ENCODE measurements at regions not wholly inside any gene's neighbourhood (a gene's known extent, or its start where the extent isn't known, plus 50 kb on each side); places are given as distances from the start of the nearest gene placed in this dataset.

GRCh38 chr11:122253589-122254231, 137.7 kb upstream of the BLID start:
- H3K4me2 ChIP-seq (ENCODE audit: low read depth, low read length) = no peak overlapping the region
- no peak for TF ChIP-seq EZH2phosphoT487 (IDR thresholded peaks at IDR 0.05; ENCODE audit: low read length)
- no peak for TF ChIP-seq EZH2 (optimal IDR thresholded peaks at IDR 0.05; ENCODE audit: low read depth, low read length)
- no peaks in the 10 kb centered on the region for H4K20me1 ChIP-seq (ENCODE audit: insufficient read depth, low read length)
- no peaks in the 10 kb centered on the region for H3K4me1 ChIP-seq (ENCODE audit: low read length)
- H3K27me3 ChIP-seq (replicated peaks; ENCODE audit: insufficient read depth, low read length) = no peaks in the 10 kb centered on the region
- H3K9ac ChIP-seq (ENCODE audit: low read length) = no peak overlapping the region
- H3K79me2 ChIP-seq (ENCODE audit: low read length) = no peaks in the 10 kb centered on the region
- H3K27ac ChIP-seq (ENCODE audit: low read length) = no peak overlapping the region
- H3K9me3 ChIP-seq (replicated peaks; ENCODE audit: insufficient read depth, low read length) = no peaks in the 10 kb centered on the region
- H3K36me3 ChIP-seq (replicated peaks; ENCODE audit: insufficient read depth, low read length) = no peaks in the 10 kb centered on the region
- H3F3A ChIP-seq (ENCODE audit: insufficient read depth, low read length) = no peaks in the 10 kb centered on the region
- DNase-seq = no peak
- no peaks in the 10 kb centered on the region for H3K9me2 ChIP-seq (replicated peaks; ENCODE audit: insufficient read depth, low read length)
- H2AFZ ChIP-seq (ENCODE audit: low read length) = no peak overlapping the region
- no peak overlapping the region for H3K4me3 ChIP-seq (ENCODE audit: low read length)

DNA sequence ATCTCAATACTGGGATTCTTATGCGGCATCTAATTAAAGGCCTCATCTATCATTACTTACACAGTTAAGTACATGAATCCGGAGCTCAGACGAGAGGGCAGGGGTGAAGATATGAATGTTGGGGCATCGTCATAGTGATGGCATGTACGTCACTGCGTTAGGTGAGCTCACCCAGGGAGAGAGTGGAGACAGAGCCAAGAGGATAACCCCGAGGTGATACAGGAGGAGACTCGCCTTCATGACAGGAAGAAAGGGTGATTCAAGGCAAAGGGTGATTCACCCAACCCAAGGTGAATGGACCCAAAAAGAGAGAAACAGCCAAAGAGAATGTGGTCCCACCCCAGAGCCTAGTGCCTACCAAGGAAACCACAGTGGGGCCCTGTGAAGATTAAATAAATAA, 132.9 kb upstream of the BLID start:
- Histone ChIP-seq H3K27ac (ENCODE audit: low read length) (no peak overlapping the region), H3K27me3 (replicated peaks; ENCODE audit: insufficient read depth, low read length) (no peaks in the 10 kb centered on the region), H4K20me1 (ENCODE audit: insufficient read depth, low read length) (no peaks in the 10 kb centered on the region), H3K9me2 (replicated peaks; ENCODE audit: insufficient read depth, low read length) (no peaks in the 10 kb centered on the region), H3F3A (ENCODE audit: insufficient read depth, low read length) (no peaks in the 10 kb centered on the region), H2AFZ (ENCODE audit: low read length) (no peak overlapping the region), H3K9me3 (replicated peaks; ENCODE audit: insufficient read depth, low read length) (no peaks in the 10 kb centered on the region), H3K9ac (ENCODE audit: low read length) (no peak overlapping the region), H3K4me1 (ENCODE audit: low read length) (no peaks in the 10 kb centered on the region), H3K79me2 (ENCODE audit: low read length) (no peaks in the 10 kb centered on the region), H3K36me3 (replicated peaks; ENCODE audit: insufficient read depth, low read length) (no peaks in the 10 kb centered on the region), H3K4me3 (ENCODE audit: low read length) (no peak overlapping the region), H3K4me2 (ENCODE audit: low read depth, low read length) (no peak overlapping the region)
- TF ChIP-seq EZH2 (optimal IDR thresholded peaks at IDR 0.05; ENCODE audit: low read depth, low read length) = no peak
- no peak for TF ChIP-seq EZH2phosphoT487 (IDR thresholded peaks at IDR 0.05; ENCODE audit: low read length)
- no peak for TF ChIP-seq CTCF (IDR thresholded peaks at IDR 0.05; ENCODE audit: low read length)
- DNase-seq = no peak

DNA sequence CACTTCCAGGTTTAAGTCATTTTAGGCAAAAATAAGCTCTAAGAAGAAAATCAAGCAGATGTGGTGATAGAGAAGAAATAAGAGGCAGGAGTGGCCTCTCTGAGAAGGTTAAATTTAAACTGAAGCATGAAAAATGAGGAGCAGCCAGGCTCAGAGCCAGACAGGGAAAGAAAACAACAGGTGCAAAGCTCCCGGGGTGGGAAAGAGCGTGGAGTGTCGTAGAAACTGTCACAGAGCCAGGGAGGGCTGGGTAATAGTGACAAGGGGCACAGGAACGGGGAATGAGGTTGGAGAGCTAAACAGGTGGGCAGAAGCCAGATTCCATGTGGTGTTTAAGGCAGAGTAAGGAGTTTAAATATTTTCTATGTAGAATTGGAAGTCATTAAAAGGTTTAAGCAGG, 132.1 kb upstream of the BLID start:
- Histone ChIP-seq H3K79me2 (ENCODE audit: low read length) (no peaks in the 10 kb centered on the region), H3K9ac (ENCODE audit: low read length) (no peak overlapping the region), H3K9me3 (replicated peaks; ENCODE audit: insufficient read depth, low read length) (no peaks in the 10 kb centered on the region), H3K4me1 (ENCODE audit: low read length) (no peaks in the 10 kb centered on the region), H4K20me1 (ENCODE audit: insufficient read depth, low read length) (no peaks in the 10 kb centered on the region), H3K27ac (ENCODE audit: low read length) (no peak overlapping the region), H3K4me2 (ENCODE audit: low read depth, low read length) (no peak overlapping the region), H3K27me3 (replicated peaks; ENCODE audit: insufficient read depth, low read length) (no peaks in the 10 kb centered on the region), H3K36me3 (replicated peaks; ENCODE audit: insufficient read depth, low read length) (no peaks in the 10 kb centered on the region), H3F3A (ENCODE audit: insufficient read depth, low read length) (no peaks in the 10 kb centered on the region), H3K4me3 (ENCODE audit: low read length) (no peak overlapping the region), H3K9me2 (replicated peaks; ENCODE audit: insufficient read depth, low read length) (no peaks in the 10 kb centered on the region), H2AFZ (ENCODE audit: low read length) (no peak overlapping the region)
- DNase-seq = no peak
- TF ChIP-seq CTCF (IDR thresholded peaks at IDR 0.05; ENCODE audit: low read length) = no peak
- no peak for TF ChIP-seq EZH2phosphoT487 (IDR thresholded peaks at IDR 0.05; ENCODE audit: low read length)
- no peak for TF ChIP-seq EZH2 (optimal IDR thresholded peaks at IDR 0.05; ENCODE audit: low read depth, low read length)

DNA sequence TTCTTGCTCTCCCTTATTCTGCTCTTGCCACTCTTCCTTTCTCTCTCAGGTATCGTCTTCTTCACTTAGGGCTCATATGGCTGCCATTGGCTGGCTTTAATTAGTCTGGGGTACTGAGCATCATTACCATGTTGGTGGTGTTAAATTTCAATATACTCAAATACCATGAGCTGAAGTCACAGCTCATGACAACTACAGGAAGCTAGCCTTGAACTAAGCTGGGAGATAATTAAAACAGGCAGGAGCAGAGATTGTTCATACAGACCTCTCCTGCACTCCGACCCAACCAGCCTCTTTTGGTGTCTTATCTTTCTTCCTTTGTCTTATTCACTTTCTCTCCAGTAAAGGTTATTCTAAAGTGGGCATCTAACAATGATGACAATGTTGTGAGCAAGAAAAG, 130.9 kb upstream of the BLID start:
- Histone ChIP-seq H3K4me1 (ENCODE audit: low read length) (no peaks in the 10 kb centered on the region), H3K36me3 (replicated peaks; ENCODE audit: insufficient read depth, low read length) (no peaks in the 10 kb centered on the region), H3K9me3 (replicated peaks; ENCODE audit: insufficient read depth, low read length) (no peaks in the 10 kb centered on the region), H3K4me2 (ENCODE audit: low read depth, low read length) (no peak overlapping the region), H3K27me3 (replicated peaks; ENCODE audit: insufficient read depth, low read length) (no peaks in the 10 kb centered on the region), H3K27ac (ENCODE audit: low read length) (no peak overlapping the region), H3K79me2 (ENCODE audit: low read length) (no peaks in the 10 kb centered on the region), H3K4me3 (ENCODE audit: low read length) (no peak overlapping the region), H3K9me2 (replicated peaks; ENCODE audit: insufficient read depth, low read length) (no peaks in the 10 kb centered on the region), H4K20me1 (ENCODE audit: insufficient read depth, low read length) (no peaks in the 10 kb centered on the region), H2AFZ (ENCODE audit: low read length) (no peak overlapping the region), H3K9ac (ENCODE audit: low read length) (no peak overlapping the region), H3F3A (ENCODE audit: insufficient read depth, low read length) (no peaks in the 10 kb centered on the region)
- TF ChIP-seq CTCF (IDR thresholded peaks at IDR 0.05; ENCODE audit: low read length) (no peak), EZH2phosphoT487 (IDR thresholded peaks at IDR 0.05; ENCODE audit: low read length) (no peak), EZH2 (optimal IDR thresholded peaks at IDR 0.05; ENCODE audit: low read depth, low read length) (no peak)
- DNase-seq = no peak
